KBM-7 (cell line): ENCODE measurements at regions not wholly inside any gene's neighbourhood (a gene's known extent, or its start where the extent isn't known, plus 50 kb on each side); places are given as distances from the start of the nearest gene placed in this dataset.

Experiments used
- DNase-seq: peaks from one replicate; pipeline ENCODE4 v3.0.0-alpha.2; 2015
- in situ Hi-C: fragments of 300-500 bp; cut with MboI; formaldehyde crosslinking; loops from 2 replicates; pipeline ENCODE4 v1.14.3; 2020; ENCODE audit warnings: low sequenced_read_pairs, low pct_unique_long_range_greater_than_20kb, mixed read lengths

- DNase-seq, result no peak
- in situ Hi-C loops, result no loop called here
Observed at GRCh38 chr14:31960039-31960438, 117.1 kb upstream of the ARHGAP5 start.

- DNase-seq, result no peak
Observed at GRCh38 chr14:31961896-31962295, 115.2 kb upstream of the ARHGAP5 start.

DNA sequence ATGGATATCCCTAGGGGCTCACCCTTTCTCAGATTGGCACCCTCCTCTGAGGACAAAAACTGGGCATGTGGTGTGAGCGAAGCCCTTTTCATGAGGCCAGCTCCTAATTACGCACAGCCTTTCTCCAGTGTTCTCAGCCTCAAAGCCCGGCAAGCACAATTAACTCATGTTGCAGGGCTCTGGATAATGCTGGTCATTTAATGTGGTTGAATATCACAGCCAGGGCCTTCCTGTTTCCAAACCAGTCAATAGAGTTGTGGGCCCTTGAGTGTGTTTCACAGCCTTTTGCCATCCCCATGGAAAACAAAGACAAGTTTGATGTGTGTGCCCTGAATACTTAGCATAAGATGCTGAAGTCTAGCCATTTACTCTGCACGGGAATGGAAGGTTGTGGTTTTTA lies 114.2 kb upstream of the ARHGAP5 start:
- DNase-seq, result no peak
- in situ Hi-C loops, result no loop called here

More at GRCh38 chr14:31961896-31962295, 115.2 kb upstream of the ARHGAP5 start:
- in situ Hi-C loops, result no loop called here

- in situ Hi-C loops, result no loop called here
Observed at GRCh38 chr14:31963587-31963986, 113.5 kb upstream of the ARHGAP5 start.

GRCh38 chr14:31964490-31964889 lies 112.6 kb upstream of the ARHGAP5 start:
- DNase-seq, result no peak
- in situ Hi-C loops, result no loop called here

More at GRCh38 chr14:31963587-31963986, 113.5 kb upstream of the ARHGAP5 start:
- no peak for DNase-seq

DNA sequence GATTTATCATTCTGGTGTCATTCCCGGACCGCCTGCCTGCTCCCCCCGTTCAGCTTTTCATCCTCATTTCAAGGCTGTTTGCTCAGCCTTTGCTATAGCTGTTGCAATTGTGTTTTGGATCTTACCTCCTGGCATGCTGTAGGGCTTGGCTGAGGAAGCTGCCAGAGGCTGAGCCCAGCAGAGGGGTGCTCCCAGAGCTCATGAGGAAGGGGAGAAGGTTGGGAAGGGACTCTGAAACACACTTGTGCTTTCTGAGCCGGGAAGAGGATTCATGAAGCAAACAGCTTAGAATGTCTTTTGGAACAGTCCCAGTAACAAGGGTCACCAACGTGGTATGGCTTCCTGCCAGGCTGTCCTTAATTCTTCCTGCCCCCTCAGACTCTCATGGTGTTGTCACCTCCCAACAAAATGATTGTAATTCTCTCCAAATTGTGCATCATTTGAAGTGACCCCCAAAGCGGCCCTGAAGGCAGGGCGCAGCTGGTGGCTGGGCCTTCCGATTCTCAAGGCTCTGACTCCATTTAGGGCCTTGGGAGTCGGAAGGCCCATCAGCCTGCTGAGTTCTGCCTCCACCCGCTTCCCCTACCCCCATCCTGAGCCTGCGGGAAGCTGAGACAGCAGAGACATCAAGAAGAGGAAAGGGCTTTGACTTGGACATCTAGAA lies 111.9 kb upstream of the ARHGAP5 start:
- in situ Hi-C loops, result no loop called here
- DNase-seq, result no peak

DNA sequence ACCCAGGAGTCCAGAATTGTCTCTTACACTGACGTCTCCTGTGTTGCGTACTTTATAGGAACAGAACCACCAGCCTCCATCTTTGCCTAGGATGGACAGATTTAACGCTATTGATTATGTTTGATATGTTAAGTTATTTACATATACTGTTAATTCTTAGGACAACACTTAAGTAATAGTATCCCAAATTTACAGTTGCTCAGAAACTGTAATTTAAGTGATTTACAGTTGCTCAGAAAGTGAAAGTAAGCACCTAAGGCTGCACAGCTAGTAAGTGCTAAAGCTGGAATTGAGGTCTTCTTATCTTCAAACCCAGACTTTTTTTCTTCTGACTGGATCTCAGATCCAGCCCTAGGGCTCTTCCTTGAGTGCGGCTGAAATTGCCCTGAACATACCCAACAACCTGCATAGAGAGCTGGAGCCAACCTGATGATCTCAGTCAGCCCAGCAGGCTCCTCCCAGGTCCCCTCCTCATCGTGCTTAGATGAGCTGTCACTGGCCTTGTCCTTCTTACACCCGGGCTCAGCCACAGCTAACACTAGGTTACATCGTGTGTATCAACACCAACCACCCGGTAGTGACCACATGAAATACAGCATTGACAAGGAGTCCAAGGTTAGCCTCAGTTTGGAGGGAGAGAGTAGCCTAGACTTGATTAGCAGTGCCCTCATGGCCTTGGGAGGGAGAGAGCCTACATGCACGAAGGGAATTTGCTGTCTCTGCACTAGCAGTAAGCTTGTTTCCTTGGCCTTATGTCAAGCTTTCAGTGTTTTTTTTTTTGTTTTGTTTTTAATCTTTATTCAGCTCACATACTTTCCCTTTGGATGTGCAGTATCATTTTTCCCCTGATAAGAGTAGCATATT lies 111.1 kb upstream of the ARHGAP5 start:
- in situ Hi-C loops, result no loop called here
- DNase-seq, result no peak

DNA sequence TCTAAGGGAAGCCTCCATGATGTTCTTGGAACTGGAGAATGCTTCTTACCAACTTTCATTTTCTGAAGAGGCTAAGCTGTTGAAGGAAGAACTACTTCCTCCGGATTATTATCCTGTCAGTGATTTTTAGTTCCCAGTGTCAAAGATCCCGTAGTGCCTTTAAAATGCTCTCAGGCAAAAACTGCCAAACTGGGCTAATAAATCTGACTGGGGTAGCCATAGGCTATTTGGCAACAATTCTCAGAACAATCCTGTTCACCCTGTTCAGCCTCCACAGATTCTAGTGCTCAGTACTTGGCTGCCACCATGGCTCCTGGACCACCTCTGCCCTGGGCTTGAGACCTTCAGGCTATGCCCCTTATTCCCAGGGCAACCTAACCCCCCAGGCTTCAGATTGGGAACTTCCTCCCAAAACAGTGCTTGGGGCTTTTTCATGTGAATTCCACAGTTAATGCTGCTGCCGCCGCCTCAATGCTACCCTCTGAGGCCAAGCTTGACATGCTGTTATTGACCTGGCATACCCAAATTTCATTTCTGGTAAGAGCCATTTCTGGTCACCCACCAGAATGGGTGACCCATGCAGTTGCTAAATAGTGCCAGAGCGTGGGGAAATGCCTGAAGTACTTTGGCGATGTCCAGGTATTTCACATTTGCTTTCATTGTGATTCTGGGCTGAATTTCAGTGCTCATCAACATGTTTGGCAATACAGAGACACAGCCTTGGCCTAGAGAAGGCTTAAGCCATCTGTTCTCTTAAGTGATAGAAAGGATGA lies 110.0 kb upstream of the ARHGAP5 start:
- in situ Hi-C loops, result no loop called here
- no peak for DNase-seq

GRCh38 chr14:31967669-31967975 lies 109.5 kb upstream of the ARHGAP5 start:
- in situ Hi-C loops, result no loop called here
- no peak for DNase-seq

DNA sequence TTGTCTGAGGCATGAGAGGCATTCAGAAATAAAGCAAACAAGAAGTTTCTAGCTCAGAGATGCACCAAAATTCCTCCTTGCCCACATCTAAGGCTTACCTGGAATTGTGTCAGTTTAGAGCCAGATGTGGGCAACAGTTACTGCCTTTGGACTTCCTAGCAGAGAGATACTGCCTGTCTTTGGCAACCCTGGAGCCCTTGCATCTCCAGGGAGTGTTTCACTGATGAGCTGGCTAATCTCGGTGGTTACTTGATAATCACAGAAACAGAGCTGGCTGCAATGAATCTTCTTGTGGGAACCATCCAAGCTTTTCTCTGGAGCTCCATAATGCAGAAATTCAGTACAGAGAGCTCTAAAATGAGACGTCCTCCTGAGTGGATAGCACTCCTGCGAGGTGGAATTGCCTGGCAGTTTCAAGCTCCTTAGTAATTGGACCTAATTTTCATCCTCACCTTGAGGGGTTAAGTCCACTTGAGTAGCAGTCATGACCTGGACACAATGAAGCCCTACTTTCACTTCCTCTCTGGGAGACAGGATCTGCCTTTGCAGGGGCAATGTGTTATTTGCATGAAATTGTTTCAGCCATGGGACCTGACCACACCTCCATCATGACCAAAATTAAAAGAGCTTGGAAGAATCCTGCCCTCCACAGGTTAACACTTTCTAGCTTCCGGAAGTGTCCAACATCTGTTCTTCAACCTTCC lies 108.8 kb upstream of the ARHGAP5 start:
- no peak for DNase-seq

DNA sequence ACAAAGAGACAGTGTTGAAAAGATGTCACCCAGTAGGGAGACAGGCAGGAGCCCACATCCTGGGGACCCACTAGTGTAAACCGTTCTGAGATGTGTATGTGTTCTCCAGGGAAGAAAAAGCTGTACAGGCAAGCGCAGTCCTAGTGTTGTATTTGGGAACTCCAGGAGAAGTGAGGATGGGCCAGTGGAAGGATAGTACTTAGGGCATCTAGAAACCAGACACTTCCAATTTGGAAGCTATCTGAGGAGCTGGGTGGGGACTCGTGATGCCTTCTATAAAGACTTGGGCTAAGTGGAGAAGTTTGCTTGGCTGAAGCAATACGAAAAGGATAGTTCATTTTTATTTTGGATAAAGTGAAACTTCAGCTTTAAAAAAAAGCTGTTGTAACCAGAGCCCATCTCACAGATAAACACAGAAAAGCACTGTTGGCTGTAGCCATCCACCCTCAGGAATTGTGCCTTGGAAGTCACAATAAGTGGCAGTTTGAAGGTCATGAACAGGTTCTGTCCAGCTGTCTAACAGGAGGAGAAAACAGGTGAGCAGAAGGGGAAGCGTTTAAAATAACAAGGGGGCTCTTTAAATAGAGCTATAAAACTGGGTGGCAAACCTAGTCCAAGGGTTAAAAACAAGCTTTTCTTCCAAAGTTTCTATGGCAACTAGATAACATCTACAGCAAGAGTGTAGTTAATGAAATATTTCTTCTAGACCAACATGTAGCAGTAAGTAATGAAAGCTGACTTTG lies 108.0 kb upstream of the ARHGAP5 start:
- in situ Hi-C loops, result no loop called here
- no peak for DNase-seq

More for the DNA sequence above, 108.8 kb upstream of the ARHGAP5 start:
- in situ Hi-C loops, result no loop called here

GRCh38 chr14:31969699-31970240 lies 107.3 kb upstream of the ARHGAP5 start:
- in situ Hi-C loops, result no loop called here

DNA sequence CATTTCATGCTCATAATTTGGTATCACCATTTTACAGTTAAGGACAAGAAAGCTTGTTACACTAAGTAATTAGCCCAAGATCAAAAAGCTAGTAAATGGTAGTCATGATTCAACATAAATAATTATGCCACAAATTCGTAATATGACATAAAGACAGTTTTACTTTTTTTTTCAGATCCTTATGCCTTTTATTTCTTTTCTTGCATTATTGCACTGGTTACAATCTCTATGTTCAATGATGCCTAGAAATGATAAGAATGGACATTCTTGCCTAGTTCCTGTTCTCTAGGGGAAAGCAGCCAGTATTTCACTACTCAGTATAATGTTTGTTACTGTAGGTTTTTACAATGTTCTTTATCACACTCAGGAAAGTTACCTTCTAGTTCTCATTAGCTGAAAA lies 106.4 kb upstream of the ARHGAP5 start:
- in situ Hi-C loops, result no loop called here

More at GRCh38 chr14:31969699-31970240, 107.3 kb upstream of the ARHGAP5 start:
- DNase-seq, result no peak

DNA sequence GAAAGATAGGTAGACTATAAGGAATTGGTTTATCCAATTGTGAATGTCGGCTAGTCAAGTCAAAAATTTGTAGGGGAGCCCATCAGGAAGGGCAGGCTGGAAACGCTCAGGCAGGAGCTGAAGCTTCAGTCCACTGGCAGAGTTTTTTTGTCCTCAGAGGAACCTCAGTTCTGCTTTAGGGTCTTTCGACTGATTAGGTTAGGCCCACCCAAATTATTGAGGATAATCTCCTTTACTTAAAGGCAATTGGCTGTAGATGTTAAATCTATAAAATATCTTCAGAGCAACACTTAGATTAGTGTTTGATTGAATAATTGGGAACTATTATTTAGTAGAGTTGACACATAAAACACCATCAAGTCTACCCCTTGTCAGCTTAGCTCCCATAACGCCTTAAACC lies 105.5 kb upstream of the ARHGAP5 start:
- no peak for DNase-seq
- in situ Hi-C loops, result no loop called here

More for the DNA sequence above, 106.4 kb upstream of the ARHGAP5 start:
- no peak for DNase-seq

DNA sequence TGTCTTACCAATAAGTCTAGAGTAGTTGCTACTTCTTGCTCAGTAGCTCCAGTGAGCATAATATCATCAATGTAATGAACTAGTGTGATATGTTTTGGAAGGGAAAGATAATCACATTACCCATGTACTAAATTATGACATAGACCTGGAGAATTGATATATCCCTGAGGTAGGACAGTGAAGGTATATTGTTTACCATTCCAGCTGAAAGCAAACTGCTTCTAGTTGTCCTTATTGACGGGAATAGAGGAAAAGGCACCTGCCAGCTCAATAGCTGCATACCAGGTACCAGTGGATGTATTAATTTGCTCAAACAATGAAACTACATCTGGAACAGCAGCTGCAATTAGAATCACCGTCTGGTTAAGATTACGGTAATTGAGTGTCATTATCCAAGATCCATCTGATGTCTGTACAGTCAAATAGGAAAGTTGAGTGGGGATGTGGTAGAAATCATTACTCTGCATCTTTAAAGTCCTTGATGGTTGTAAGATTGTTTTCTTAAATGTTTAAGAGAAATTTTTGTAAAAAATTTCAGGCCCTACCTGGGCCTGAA lies 100.0 kb upstream of the ARHGAP5 start:
- no peak for DNase-seq
- in situ Hi-C loops, result no loop called here

DNA sequence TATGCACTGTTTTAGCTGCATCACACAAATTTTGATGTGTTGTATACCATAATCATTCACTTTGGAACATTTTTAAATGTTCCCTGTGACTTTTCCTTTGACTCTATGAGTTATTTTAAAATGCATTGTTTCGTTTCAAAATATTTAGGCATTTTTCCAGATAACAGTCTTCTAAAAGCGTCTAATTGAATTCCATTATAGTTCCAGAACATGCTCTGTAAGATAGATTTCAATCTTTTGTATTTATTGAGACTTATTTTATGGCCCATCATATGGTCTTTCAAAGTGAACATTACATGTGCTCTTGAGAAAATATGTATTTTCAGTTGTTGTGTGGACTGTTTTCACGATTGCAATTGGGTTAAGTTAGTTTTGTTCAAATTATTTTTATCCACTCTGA lies 98.7 kb upstream of the ARHGAP5 start:
- DNase-seq, result no peak
- in situ Hi-C loops, result no loop called here

- in situ Hi-C loops, result no loop called here
- no peak for DNase-seq
Observed at GRCh38 chr14:31982642-31983041, 94.5 kb upstream of the ARHGAP5 start.

DNA sequence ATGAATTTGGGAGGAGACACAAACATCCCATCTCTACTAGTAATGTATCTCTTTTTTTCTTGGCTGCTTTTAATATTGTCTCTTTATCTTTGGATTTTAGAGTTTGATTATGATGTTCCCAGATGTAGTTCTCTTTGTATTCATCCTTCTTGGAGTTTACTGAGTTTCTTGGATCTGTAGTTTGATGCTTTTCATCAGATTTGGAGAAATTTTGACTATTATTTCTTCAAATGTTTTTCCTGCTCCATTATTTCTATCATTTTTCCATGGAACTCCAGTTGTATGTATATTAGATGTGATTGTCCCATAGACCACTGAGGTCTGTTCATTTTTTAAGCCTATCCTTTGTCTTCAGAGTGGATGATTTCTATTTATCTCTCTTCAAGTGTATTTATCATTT lies 90.7 kb upstream of the ARHGAP5 start:
- in situ Hi-C loops, result no loop called here
- DNase-seq, result no peak
